Stimulated activated CD4-positive, alpha-beta T cell treated with anti-CD3 and anti-CD28 coated beads, Interleukin-2, amount 100 ng/mL, for 4 hours (primary cell): ENCODE measurements at regions not wholly inside any gene's neighbourhood (a gene's known extent, or its start where the extent isn't known, plus 50 kb on each side); places are given as distances from the start of the nearest gene placed in this dataset.

Experiments used
- DNase-seq: peaks from one replicate; pipeline ENCODE4 v3.0.0-alpha.2; 2020; ENCODE audit warnings: low read depth

- DNase-seq, result no peak
These were observed 117.8 kb upstream of the SERP2 start for GRCh38 chr13:44255771-44256364.

- DNase-seq, result no peak
These were observed 115.8 kb upstream of the SERP2 start for GRCh38 chr13:44257796-44258195.

GRCh38 chr13:44259045-44260027, 114.3 kb upstream of the SERP2 start:
- peak; percentile 85 for DNase-seq

- DNase-seq, result no peak
These were observed 113.3 kb upstream of the SERP2 start for GRCh38 chr13:44260336-44260735.

- no peak for DNase-seq
These were observed 109.6 kb upstream of the SERP2 start for GRCh38 chr13:44263751-44264620.

GRCh38 chr13:44266305-44266704, 107.3 kb upstream of the SERP2 start:
- DNase-seq, result no peak

- DNase-seq, result no peak
These were observed 106.9 kb upstream of the SERP2 start for GRCh38 chr13:44266772-44267171.

- no peak for DNase-seq
These were observed 106.4 kb upstream of the SERP2 start for GRCh38 chr13:44267203-44267602.

GRCh38 chr13:44267980-44268379, 105.6 kb upstream of the SERP2 start:
- no peak for DNase-seq

GRCh38 chr13:44268980-44269379, 104.6 kb upstream of the SERP2 start:
- DNase-seq, result no peak

GRCh38 chr13:44270150-44270549, 103.5 kb upstream of the SERP2 start:
- DNase-seq, result no peak

- no peak for DNase-seq
These were observed 102.6 kb upstream of the SERP2 start for GRCh38 chr13:44271031-44271455.

GRCh38 chr13:44271473-44271872, 102.2 kb upstream of the SERP2 start:
- no peak for DNase-seq

GRCh38 chr13:44271915-44272341, 101.7 kb upstream of the SERP2 start:
- DNase-seq, result no peak

- no peak for DNase-seq
These were observed 100.9 kb upstream of the SERP2 start for GRCh38 chr13:44272692-44273091.

- no peak for DNase-seq
These were observed 100.4 kb upstream of the SERP2 start for GRCh38 chr13:44273216-44273615.

GRCh38 chr13:44273991-44274770, 99.4 kb upstream of the SERP2 start:
- peak; percentile 22 for DNase-seq

- no peak for DNase-seq
These were observed 98.8 kb upstream of the SERP2 start for GRCh38 chr13:44274771-44275205.

GRCh38 chr13:44275381-44275780, 98.2 kb upstream of the SERP2 start:
- no peak for DNase-seq

GRCh38 chr13:44276061-44276460, 97.6 kb upstream of the SERP2 start:
- no peak for DNase-seq

GRCh38 chr13:44277459-44277858, 96.2 kb upstream of the SERP2 start:
- no peak for DNase-seq
